HepG2 (cell line): ENCODE measurements at regions not wholly inside any gene's neighbourhood (a gene's known extent, or its start where the extent isn't known, plus 50 kb on each side); places are given as distances from the start of the nearest gene placed in this dataset.

Experiments
- CTCF ChIP-seq: sonication (generic); formaldehyde crosslinking; IDR thresholded peaks from 2 replicates; pipeline ENCODE4 v1.5.0; 2020; ENCODE audit warnings: mild to moderate bottlenecking, missing genetic modification reagents, moderate library complexity
- KDM5A ChIP-seq: fragments of 200-600 bp; sonication (generic); IDR thresholded peaks from 2 replicates; pipeline ENCODE4 v1.7.0; 2018; ENCODE audit warnings: antibody characterized with exemption, mild to moderate bottlenecking, low read length, borderline replicate concordance
- MAX ChIP-seq: IDR thresholded peaks from 2 replicates; pipeline ENCODE4 v1.6.1; 2012; ENCODE audit warnings: inconsistent platforms
- MEIS1 ChIP-seq: sonication (generic); formaldehyde crosslinking; IDR thresholded peaks from 2 replicates; pipeline ENCODE4 v1.9.0; 2021; ENCODE audit warnings: mild to moderate bottlenecking, missing genetic modification reagents, moderate library complexity, borderline replicate concordance
- MTA3 ChIP-seq: sonication (generic); formaldehyde crosslinking; IDR thresholded peaks from 2 replicates; pipeline ENCODE4 v1.4.0; 2020; ENCODE audit warnings: missing genetic modification reagents
- POLR2AphosphoS5 ChIP-seq: IDR thresholded peaks from 2 replicates; pipeline ENCODE4 v1.6.1; 2012; ENCODE audit warnings: low read depth, low read length
- ZFX ChIP-seq: sonication (generic); formaldehyde crosslinking; IDR thresholded peaks from 2 replicates; pipeline ENCODE4 v1.4.0; 2020; ENCODE audit warnings: mild to moderate bottlenecking, low read depth, missing genetic modification reagents, moderate library complexity
- TF ChIP-seq, protein P1 (sequence below): sonication (generic); formaldehyde crosslinking; IDR thresholded peaks from 2 replicates; pipeline ENCODE4 v1.8.0; 2022; ENCODE audit warnings: mild to moderate bottlenecking, missing genetic modification reagents
- TF ChIP-seq, protein P2 (sequence below): sonication (generic); formaldehyde crosslinking; IDR thresholded peaks from 2 replicates; pipeline ENCODE4 v1.4.0; 2020; ENCODE audit warnings: missing genetic modification reagents
- TF ChIP-seq, protein P3 (sequence below): sonication (generic); formaldehyde crosslinking; IDR thresholded peaks from 2 replicates; pipeline ENCODE4 v1.4.0; 2020; ENCODE audit warnings: missing genetic modification reagents

DNA sequence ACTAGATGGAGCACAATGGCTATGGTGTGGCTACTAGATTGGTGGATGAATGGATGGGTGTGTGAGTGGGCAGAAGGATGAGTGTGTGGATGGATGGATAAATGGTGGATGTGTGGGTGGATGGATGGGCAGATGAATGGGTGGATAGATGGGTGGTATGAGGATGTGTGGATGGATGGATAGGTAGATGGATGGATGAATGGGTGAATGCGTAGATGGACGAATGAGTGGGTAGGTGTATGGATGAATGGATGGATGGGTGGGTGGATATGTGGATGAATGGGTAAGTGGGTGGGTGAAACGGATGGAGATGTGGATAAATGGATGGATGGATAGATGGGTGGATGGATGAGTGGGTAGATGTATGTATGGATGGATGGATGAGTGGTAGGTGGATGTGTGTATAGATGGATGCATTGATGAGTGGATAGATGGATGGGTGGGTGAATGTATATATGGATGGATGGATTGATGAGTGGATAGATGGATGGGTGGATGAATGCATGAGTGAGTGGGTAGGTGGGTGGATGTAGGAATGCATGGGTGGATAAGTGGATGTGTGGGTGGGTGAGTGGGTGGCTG is 114.2 kb downstream of the TEX29 start:
- no peak for TF ChIP-seq KDM5A
- TF ChIP-seq MTA3 (CRISPR knock-in tag) = no peak
- TF ChIP-seq, protein P1, sequence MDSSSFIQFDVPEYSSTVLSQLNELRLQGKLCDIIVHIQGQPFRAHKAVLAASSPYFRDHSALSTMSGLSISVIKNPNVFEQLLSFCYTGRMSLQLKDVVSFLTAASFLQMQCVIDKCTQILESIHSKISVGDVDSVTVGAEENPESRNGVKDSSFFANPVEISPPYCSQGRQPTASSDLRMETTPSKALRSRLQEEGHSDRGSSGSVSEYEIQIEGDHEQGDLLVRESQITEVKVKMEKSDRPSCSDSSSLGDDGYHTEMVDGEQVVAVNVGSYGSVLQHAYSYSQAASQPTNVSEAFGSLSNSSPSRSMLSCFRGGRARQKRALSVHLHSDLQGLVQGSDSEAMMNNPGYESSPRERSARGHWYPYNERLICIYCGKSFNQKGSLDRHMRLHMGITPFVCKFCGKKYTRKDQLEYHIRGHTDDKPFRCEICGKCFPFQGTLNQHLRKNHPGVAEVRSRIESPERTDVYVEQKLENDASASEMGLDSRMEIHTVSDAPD = no peak
- TF ChIP-seq CTCF (CRISPR knock-in tag) = no peak
- no peak for TF ChIP-seq POLR2AphosphoS5
- TF ChIP-seq, protein P2, sequence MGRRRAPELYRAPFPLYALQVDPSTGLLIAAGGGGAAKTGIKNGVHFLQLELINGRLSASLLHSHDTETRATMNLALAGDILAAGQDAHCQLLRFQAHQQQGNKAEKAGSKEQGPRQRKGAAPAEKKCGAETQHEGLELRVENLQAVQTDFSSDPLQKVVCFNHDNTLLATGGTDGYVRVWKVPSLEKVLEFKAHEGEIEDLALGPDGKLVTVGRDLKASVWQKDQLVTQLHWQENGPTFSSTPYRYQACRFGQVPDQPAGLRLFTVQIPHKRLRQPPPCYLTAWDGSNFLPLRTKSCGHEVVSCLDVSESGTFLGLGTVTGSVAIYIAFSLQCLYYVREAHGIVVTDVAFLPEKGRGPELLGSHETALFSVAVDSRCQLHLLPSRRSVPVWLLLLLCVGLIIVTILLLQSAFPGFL (CRISPR knock-in tag) = no peak
- no peak for TF ChIP-seq ZFX (CRISPR knock-in tag)
- TF ChIP-seq MAX = no peak
- no peak for TF ChIP-seq MEIS1 (CRISPR knock-in tag)
- TF ChIP-seq, protein P3, sequence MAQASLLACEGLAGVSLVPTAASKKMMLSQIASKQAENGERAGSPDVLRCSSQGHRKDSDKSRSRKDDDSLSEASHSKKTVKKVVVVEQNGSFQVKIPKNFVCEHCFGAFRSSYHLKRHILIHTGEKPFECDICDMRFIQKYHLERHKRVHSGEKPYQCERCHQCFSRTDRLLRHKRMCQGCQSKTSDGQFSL (CRISPR knock-in tag) = no peak
